Trophoblast cell (in vitro differentiated cells and primary cell): ENCODE measurements at regions not wholly inside any gene's neighbourhood (a gene's known extent, or its start where the extent isn't known, plus 50 kb on each side); places are given as distances from the start of the nearest gene placed in this dataset.

ENCODE experiments used
- DNase-seq, 2 donors: peaks; one replicate each; pipeline ENCODE4 v3.0.0-alpha.2; 2016
- H2AFZ ChIP-seq: 2 replicates; pipeline ENCODE4 v1.6.1; 2013; ENCODE audit warnings: low read length, moderate library complexity, mild to moderate bottlenecking; ENCODE audit not compliant: insufficient read depth, poor library complexity
- H2AK5ac ChIP-seq: 2 replicates; pipeline ENCODE4 v1.6.1; 2013; ENCODE audit warnings: mild to moderate bottlenecking, low read length
- H2BK120ac ChIP-seq: 2 replicates; pipeline ENCODE4 v1.6.1; 2013; ENCODE audit warnings: low read length, mild to moderate bottlenecking, moderate library complexity; ENCODE audit not compliant: insufficient read depth, poor library complexity
- H2BK12ac ChIP-seq: 2 replicates; pipeline ENCODE4 v1.6.1; 2013; ENCODE audit warnings: mild to moderate bottlenecking, low read length, moderate library complexity
- H2BK5ac ChIP-seq: 2 replicates; pipeline ENCODE4 v1.6.1; 2013; ENCODE audit warnings: low read length, low read depth, moderate library complexity, mild to moderate bottlenecking; ENCODE audit not compliant: poor library complexity
- H3K14ac ChIP-seq: 2 replicates; pipeline ENCODE4 v1.6.1; 2013; ENCODE audit warnings: mild to moderate bottlenecking, low read length
- H3K18ac ChIP-seq: 2 replicates; pipeline ENCODE4 v1.6.1; 2013; ENCODE audit warnings: mild to moderate bottlenecking, low read length
- H3K23ac ChIP-seq: 2 replicates; pipeline ENCODE4 v1.6.1; 2013; ENCODE audit warnings: low read length
- H3K27ac ChIP-seq: 2 replicates; pipeline ENCODE4 v1.5.1; 2013; ENCODE audit warnings: low read depth, mild to moderate bottlenecking, inconsistent platforms, low read length, moderate library complexity
- H3K27me3 ChIP-seq: 2 replicates; pipeline ENCODE4 v1.6.1; 2013; ENCODE audit warnings: inconsistent platforms, mild to moderate bottlenecking, low read length, moderate library complexity; ENCODE audit not compliant: insufficient read depth
- H3K36me3 ChIP-seq, 2 experiments: 1 replicate in 1 of 2; 2 replicates in 1 of 2; pipeline ENCODE4 v1.6.1; 2013; ENCODE audit warnings: low read length in 2 of 2, mild to moderate bottlenecking in 2 of 2, moderate library complexity in 1 of 2; ENCODE audit not compliant: insufficient read depth in 2 of 2, control insufficient read depth in 1 of 2
- H3K4ac ChIP-seq: 2 replicates; pipeline ENCODE4 v1.6.1; 2013; ENCODE audit warnings: low read depth, mild to moderate bottlenecking, low read length, moderate library complexity
- H3K4me1 ChIP-seq, 2 experiments: 1 replicate in 1 of 2; 2 replicates in 1 of 2; pipeline ENCODE4 v1.6.1; 2013; ENCODE audit warnings: low read length in 2 of 2, mild to moderate bottlenecking in 2 of 2, moderate library complexity in 1 of 2; ENCODE audit not compliant: insufficient read depth in 2 of 2, control insufficient read depth in 1 of 2
- H3K4me2 ChIP-seq: 2 replicates; pipeline ENCODE4 v1.6.1; 2013; ENCODE audit warnings: inconsistent platforms, mild to moderate bottlenecking, low read length, moderate library complexity
- H3K4me3 ChIP-seq: 2 replicates; pipeline ENCODE4 v1.5.1; 2013; ENCODE audit warnings: mild to moderate bottlenecking, low read depth, low read length, inconsistent platforms
- H3K79me1 ChIP-seq: one replicate; pipeline ENCODE4 v1.6.1; 2013; ENCODE audit warnings: low read length
- H3K79me2 ChIP-seq: 2 replicates; pipeline ENCODE4 v1.6.1; 2013; ENCODE audit warnings: low read length, mild to moderate bottlenecking; ENCODE audit not compliant: control insufficient read depth, insufficient read depth, poor library complexity
- H3K9ac ChIP-seq: 2 replicates; pipeline ENCODE4 v1.6.1; 2013; ENCODE audit warnings: mild to moderate bottlenecking, low read length
- H3K9me3 ChIP-seq: 2 replicates; pipeline ENCODE4 v1.6.1; 2013; ENCODE audit warnings: low read depth, mild to moderate bottlenecking, control low read depth, inconsistent platforms, low read length; ENCODE audit not compliant: insufficient read depth
- H4K12ac ChIP-seq: 2 replicates; pipeline ENCODE4 v1.6.1; 2013; ENCODE audit warnings: low read depth, mild to moderate bottlenecking, low read length, moderate library complexity
- H4K8ac ChIP-seq: 2 replicates; pipeline ENCODE4 v1.6.1; 2013; ENCODE audit warnings: low read depth, mild to moderate bottlenecking, low read length, moderate library complexity
- H4K91ac ChIP-seq: one replicate; pipeline ENCODE4 v1.6.1; 2013; ENCODE audit warnings: low read depth, mild to moderate bottlenecking, low read length, moderate library complexity
- WGBS: extraction: QIAGEN DNeasy Blood & Tissue Kit; methylation state at CpG from one replicate; pipeline ENCODE4 v1.1.7; 2013; ENCODE audit warnings: missing lambda C conversion rate; ENCODE audit not compliant: insufficient read length, insufficient coverage; ENCODE audit errors: extremely low coverage; 5-methylcytosine and 5-hydroxymethylcytosine counted together

DNA sequence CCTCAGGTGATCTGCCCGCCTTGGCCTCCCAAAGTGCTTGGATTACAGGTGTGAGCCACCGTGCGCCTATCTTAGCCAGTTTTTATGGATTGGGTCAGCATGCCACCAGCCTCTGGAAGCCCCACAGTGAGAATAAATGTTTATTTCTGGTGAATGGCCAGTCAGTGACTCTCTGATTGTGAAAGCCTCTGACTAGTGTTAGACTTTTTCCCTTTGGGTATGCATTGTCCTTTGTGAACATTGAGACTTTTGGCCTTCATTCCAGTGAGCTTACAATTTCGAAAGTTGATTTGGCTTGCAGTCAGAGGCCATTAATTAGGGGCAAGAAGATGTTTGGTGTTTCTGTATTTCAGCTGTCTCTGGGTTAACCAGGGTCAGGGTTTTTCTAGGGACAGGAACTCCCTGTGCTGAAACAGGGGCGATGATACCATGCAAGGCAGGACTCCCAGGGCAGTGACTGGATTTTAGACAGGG, 274.5 kb upstream of the C2CD4B start:
- no peak overlapping the region for H3K4me3 ChIP-seq
- H3K79me2 ChIP-seq = no peaks in the 10 kb centered on the region
- no peak overlapping the region for H2BK12ac ChIP-seq
- no CpG with 5 or more reads among the region's 5 CpGs for WGBS
- H4K8ac ChIP-seq = no peak overlapping the region
- no peak overlapping the region for H2BK120ac ChIP-seq
- H4K12ac ChIP-seq = no peak overlapping the region
- no peak overlapping the region for H3K4me2 ChIP-seq
- no peak for DNase-seq
- H3K18ac ChIP-seq = no peak overlapping the region
- H3K23ac ChIP-seq = no peak overlapping the region
- H3K36me3 ChIP-seq = peaks cover 3 to 11% of the 10 kb centered on the region in 2 experiments
- H3K79me1 ChIP-seq = no peaks in the 10 kb centered on the region
- H3K9me3 ChIP-seq = no peaks in the 10 kb centered on the region
- no peak overlapping the region for H2AK5ac ChIP-seq
- H2AFZ ChIP-seq = no peak overlapping the region
- H2BK5ac ChIP-seq = no peak overlapping the region
- no peak overlapping the region for H4K91ac ChIP-seq
- no peak overlapping the region for H3K9ac ChIP-seq
- H3K4ac ChIP-seq = no peak overlapping the region
- no peak overlapping the region for H3K14ac ChIP-seq
- no peaks in the 10 kb centered on the region for H3K27me3 ChIP-seq
- H3K4me1 ChIP-seq = peaks cover 0 to 5% of the 10 kb centered on the region in 2 experiments
- no peak overlapping the region for H3K27ac ChIP-seq

DNA sequence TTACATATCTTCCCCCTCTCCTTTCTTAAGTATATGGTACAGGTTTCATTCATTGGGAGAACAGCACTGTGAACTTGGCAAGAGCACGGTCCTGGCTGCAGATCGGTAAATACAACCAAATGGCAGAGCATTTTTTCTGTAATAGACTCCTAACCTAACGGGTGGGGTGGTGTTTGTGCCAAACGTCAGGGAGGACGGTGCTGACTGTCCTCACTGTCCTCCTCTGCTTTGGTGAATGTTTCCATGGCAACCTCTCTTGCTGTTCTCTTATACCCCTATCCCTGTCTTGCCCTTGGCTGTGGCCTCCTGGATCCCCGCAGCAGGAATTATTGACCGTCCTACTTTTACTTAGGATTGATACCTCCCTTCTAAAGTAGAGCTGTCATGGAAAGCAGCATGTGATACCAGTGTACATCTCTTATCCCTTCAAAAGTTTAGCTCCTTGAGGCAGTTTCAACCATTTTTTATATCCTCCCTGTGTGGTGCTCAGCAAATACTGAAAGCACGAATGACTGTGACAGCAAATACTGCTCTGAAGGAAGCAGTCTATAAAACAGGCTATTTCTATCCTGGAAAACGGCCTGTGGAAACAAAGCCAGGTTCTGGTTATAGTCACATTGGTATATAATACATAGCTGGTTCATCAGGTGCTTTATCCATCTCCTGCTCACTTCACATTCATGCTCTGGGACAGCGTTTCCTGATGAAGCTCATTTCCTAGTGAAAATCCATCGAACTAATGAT, 275.4 kb upstream of the C2CD4B start:
- H2AK5ac ChIP-seq = no peak overlapping the region
- no peak overlapping the region for H3K14ac ChIP-seq
- no peaks in the 10 kb centered on the region for H3K79me1 ChIP-seq
- H2BK5ac ChIP-seq = no peak overlapping the region
- WGBS = no CpG with 5 or more reads among the region's 11 CpGs
- no peak overlapping the region for H3K18ac ChIP-seq
- no peak overlapping the region for H2BK12ac ChIP-seq
- no peaks in the 10 kb centered on the region for H3K27me3 ChIP-seq
- H3K79me2 ChIP-seq = no peaks in the 10 kb centered on the region
- peak in 1 of 2 donors; percentile 47 for DNase-seq
- no peak overlapping the region for H2AFZ ChIP-seq
- no peak overlapping the region for H3K4me3 ChIP-seq
- H3K23ac ChIP-seq = no peak overlapping the region
- no peak overlapping the region for H4K12ac ChIP-seq
- H4K8ac ChIP-seq = no peak overlapping the region
- no peak overlapping the region for H3K9ac ChIP-seq
- no peaks in the 10 kb centered on the region for H3K9me3 ChIP-seq
- no peak overlapping the region for H3K4me2 ChIP-seq
- no peak overlapping the region for H4K91ac ChIP-seq
- H3K4ac ChIP-seq = no peak overlapping the region
- H3K36me3 ChIP-seq = peaks cover 3 to 11% of the 10 kb centered on the region in 2 experiments
- no peak overlapping the region for H3K27ac ChIP-seq
- H3K4me1 ChIP-seq = peaks cover 3 to 5% of the 10 kb centered on the region in 2 experiments
- no peak overlapping the region for H2BK120ac ChIP-seq

DNA sequence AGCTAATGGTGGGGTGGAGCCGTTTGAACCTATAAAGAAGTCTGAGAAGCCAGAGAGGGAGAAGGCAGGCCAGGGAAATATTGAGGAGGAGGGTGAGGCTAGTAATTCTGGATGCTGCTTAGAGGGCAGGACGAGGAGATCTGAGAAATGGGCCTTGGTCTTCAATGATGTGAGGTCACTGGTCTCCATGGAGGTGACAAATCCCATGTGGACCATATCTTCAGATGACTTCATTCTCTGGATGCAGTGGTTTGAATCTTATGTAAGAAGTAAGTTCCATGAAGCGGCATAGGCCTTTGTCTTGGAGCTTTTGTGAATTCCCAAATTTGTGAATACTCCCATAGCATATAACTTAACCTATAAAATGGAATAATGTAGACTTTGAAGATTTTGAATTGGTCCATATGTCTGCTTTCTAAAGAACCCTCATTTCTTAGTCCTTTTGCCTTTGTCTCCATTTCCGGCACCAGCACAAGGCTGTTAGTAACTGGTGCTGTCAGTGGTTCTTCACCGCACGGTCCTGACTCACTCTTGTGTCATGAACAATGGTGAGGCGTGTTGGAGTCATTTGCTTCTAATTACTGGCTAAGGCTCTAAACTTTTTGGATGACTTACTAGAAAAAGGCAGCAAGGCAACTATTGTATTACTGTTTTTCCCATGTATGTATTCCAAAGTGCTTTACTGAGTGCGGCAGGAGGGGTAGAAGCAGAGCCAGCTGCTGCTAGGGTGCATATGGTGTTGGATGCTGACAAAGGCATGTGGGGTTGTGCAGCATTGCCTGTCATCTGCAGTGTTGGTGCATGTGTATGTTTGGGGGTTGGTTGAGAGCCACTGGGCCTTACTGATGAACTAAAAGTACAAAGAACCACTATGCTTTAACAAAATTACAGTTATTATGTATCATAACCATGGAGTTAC, 279.3 kb upstream of the C2CD4B start:
- no peak overlapping the region for H2AK5ac ChIP-seq
- no peak overlapping the region for H4K12ac ChIP-seq
- no peak overlapping the region for H3K4ac ChIP-seq
- H3K18ac ChIP-seq = no peak overlapping the region
- H3K27me3 ChIP-seq = no peaks in the 10 kb centered on the region
- no peaks in the 10 kb centered on the region for H3K79me2 ChIP-seq
- H2BK5ac ChIP-seq = no peak overlapping the region
- H2BK12ac ChIP-seq = no peak overlapping the region
- peaks cover 3 to 10% of the 10 kb centered on the region in 2 experiments for H3K36me3 ChIP-seq
- H3K27ac ChIP-seq = no peak overlapping the region
- H4K91ac ChIP-seq = no peak overlapping the region
- H3K79me1 ChIP-seq = no peaks in the 10 kb centered on the region
- no peaks in the 10 kb centered on the region for H3K9me3 ChIP-seq
- no peak overlapping the region for H3K14ac ChIP-seq
- H3K4me3 ChIP-seq = no peak overlapping the region
- no peak overlapping the region for H3K9ac ChIP-seq
- peak in 1 of 2 donors; percentile 8 for DNase-seq
- no peak overlapping the region for H2BK120ac ChIP-seq
- WGBS = no CpG with 5 or more reads among the region's 8 CpGs
- H3K4me1 ChIP-seq = peaks cover 3 to 5% of the 10 kb centered on the region in 2 experiments
- no peak overlapping the region for H3K4me2 ChIP-seq
- H3K23ac ChIP-seq = no peak overlapping the region
- H2AFZ ChIP-seq = no peak overlapping the region
- no peak overlapping the region for H4K8ac ChIP-seq

DNA sequence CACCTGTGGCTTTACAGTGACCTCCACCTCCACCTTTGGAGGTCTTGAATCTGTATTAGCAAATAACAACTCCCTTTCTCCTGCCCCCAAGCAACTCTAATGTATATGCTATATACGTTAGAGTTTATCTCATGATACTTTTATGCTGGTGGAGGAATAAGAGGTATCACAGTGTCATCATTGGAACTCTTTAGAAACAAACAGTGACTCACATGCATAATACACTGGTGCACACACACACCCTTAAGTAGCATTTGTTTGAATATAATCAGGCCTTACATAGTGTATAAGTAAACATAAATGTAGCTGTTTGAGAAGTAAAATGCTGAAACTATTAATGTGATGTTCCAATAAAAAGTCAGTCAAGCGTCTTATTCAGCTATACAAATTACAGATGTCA, 280.2 kb upstream of the C2CD4B start:
- no peaks in the 10 kb centered on the region for H3K79me2 ChIP-seq
- no peak overlapping the region for H2BK12ac ChIP-seq
- peaks cover 3 to 10% of the 10 kb centered on the region in 2 experiments for H3K36me3 ChIP-seq
- no peak overlapping the region for H3K9ac ChIP-seq
- no peak for DNase-seq
- no peak overlapping the region for H3K27ac ChIP-seq
- no CpG with 5 or more reads among the region's 2 CpGs for WGBS
- no peaks in the 10 kb centered on the region for H3K9me3 ChIP-seq
- peaks cover 3 to 5% of the 10 kb centered on the region in 2 experiments for H3K4me1 ChIP-seq
- H3K14ac ChIP-seq = no peak overlapping the region
- H2AK5ac ChIP-seq = no peak overlapping the region
- H3K4ac ChIP-seq = no peak overlapping the region
- H3K23ac ChIP-seq = no peak overlapping the region
- no peak overlapping the region for H4K91ac ChIP-seq
- H2BK120ac ChIP-seq = no peak overlapping the region
- H3K79me1 ChIP-seq = no peaks in the 10 kb centered on the region
- no peak overlapping the region for H3K4me3 ChIP-seq
- H3K18ac ChIP-seq = no peak overlapping the region
- H4K12ac ChIP-seq = no peak overlapping the region
- no peaks in the 10 kb centered on the region for H3K27me3 ChIP-seq
- no peak overlapping the region for H2BK5ac ChIP-seq
- H2AFZ ChIP-seq = no peak overlapping the region
- H3K4me2 ChIP-seq = no peak overlapping the region
- no peak overlapping the region for H4K8ac ChIP-seq
